ENCODE measurements at regions not wholly inside any gene's neighbourhood (a gene's known extent, or its start where the extent isn't known, plus 50 kb on each side); places are given as distances from the start of the nearest gene placed in this dataset.

DNA sequence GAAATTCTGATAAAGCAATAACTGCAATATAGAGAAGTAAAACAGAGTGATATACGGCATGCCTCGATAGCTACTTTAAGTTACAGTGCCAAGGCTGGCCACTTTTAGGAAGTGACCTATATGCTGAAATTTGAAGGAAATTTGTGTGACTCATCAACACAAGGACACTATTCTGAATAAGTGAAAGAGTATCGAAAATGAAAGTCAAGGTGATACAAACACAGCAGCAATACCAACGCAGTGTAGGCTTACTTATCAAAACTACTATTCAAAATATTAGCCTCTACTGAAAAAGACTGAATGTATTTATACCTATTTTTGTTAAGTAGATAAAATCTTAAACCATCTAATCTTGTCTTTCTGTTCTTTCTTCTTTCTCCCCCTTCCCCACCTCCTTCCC is 459.9 kb upstream of the GNPDA2 start:
- H3K4me1 ChIP-seq (ENCODE audit: insufficient read depth, low read length) = no peaks in the 10 kb centered on the region
- no peak overlapping the region for H2AFZ ChIP-seq (ENCODE audit: low read depth, low read length)
- H3K36me3 ChIP-seq (ENCODE audit: insufficient read depth, low read length) = no peaks in the 10 kb centered on the region
- no peaks in the 10 kb centered on the region for H3K27me3 ChIP-seq (ENCODE audit: insufficient read depth, low read length)
- no peaks in the 10 kb centered on the region for H3K9me3 ChIP-seq (ENCODE audit: low read length)
- no peak overlapping the region for H3K4me3 ChIP-seq (ENCODE audit: low read length)

DNA sequence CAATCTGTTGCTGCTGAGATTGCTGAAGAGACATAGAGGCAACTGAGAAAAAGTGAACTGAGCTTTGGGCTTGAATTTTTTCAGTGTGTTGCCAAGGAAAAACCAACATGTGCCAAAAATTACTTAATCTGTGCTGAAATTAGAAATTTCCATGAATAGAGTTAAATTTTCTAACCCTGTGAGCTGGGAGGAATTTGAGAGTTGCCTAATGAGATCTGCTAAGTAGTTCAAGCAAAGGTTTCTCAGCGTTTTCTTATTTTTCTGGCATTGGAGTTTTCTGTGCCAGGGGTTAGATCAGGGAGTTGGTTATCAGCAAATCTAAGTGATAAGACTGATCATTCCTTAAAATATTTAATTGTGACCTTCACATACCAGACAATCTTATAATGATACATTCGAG is 457.5 kb upstream of the GNPDA2 start:
- H3K4me1 ChIP-seq (ENCODE audit: insufficient read depth, low read length) = no peaks in the 10 kb centered on the region
- no peaks in the 10 kb centered on the region for H3K36me3 ChIP-seq (ENCODE audit: insufficient read depth, low read length)
- H3K27me3 ChIP-seq (ENCODE audit: insufficient read depth, low read length) = no peaks in the 10 kb centered on the region
- H2AFZ ChIP-seq (ENCODE audit: low read depth, low read length) = no peak overlapping the region
- no peaks in the 10 kb centered on the region for H3K9me3 ChIP-seq (ENCODE audit: low read length)
- H3K4me3 ChIP-seq (ENCODE audit: low read length) = no peak overlapping the region

DNA sequence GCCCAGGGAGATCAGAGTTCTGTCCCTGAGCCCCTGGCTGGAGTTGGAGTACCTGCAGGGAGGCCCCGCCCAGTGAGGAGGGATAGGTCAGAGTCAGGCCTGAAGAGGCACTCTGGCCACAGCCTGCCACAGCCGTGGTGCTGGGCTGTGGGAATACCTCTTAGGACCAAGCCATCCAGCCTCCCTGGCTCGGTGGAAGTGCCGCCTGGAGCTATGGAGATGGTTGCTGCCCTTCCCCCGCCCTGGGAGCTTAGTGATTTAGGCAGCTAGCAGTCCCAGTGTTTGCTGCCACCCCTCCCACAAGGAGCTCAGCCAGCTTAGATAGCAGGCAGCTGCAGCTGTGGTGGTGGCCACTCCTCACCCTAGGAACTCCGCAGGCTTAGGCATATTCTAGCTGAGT is 446.3 kb upstream of the GNPDA2 start:
- Histone ChIP-seq H3K4me3 (ENCODE audit: low read length) (no peak overlapping the region), H2AFZ (ENCODE audit: low read depth, low read length) (no peak overlapping the region), H3K27me3 (ENCODE audit: insufficient read depth, low read length) (no peaks in the 10 kb centered on the region), H3K36me3 (ENCODE audit: insufficient read depth, low read length) (no peaks in the 10 kb centered on the region), H3K4me1 (ENCODE audit: insufficient read depth, low read length) (no peaks in the 10 kb centered on the region), H3K9me3 (ENCODE audit: low read length) (no peaks in the 10 kb centered on the region)

DNA sequence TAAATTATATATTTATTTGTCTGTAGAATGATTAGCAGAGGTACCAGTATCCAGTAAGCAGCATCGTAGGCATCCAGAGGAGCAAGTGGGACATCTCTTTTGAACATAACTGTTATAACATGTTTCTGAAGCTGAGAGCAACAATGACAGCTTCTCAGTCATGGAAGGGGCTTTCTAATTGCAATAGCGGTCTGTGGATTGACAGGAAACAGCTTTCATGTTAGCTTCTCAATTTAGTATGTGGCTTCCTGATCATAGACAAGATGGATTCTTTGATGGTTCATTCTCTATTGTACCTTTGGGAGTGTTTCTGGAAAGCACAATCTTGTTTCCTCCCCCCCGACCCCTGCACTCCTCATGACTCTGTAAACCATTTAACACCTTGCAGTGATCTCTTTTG is 434.6 kb upstream of the GNPDA2 start:
- Histone ChIP-seq H3K9me3 (ENCODE audit: low read length) (no peaks in the 10 kb centered on the region), H3K4me3 (ENCODE audit: low read length) (no peak overlapping the region), H2AFZ (ENCODE audit: low read depth, low read length) (no peak overlapping the region), H3K4me1 (ENCODE audit: insufficient read depth, low read length) (no peaks in the 10 kb centered on the region), H3K36me3 (ENCODE audit: insufficient read depth, low read length) (no peaks in the 10 kb centered on the region), H3K27me3 (ENCODE audit: insufficient read depth, low read length) (no peaks in the 10 kb centered on the region)

DNA sequence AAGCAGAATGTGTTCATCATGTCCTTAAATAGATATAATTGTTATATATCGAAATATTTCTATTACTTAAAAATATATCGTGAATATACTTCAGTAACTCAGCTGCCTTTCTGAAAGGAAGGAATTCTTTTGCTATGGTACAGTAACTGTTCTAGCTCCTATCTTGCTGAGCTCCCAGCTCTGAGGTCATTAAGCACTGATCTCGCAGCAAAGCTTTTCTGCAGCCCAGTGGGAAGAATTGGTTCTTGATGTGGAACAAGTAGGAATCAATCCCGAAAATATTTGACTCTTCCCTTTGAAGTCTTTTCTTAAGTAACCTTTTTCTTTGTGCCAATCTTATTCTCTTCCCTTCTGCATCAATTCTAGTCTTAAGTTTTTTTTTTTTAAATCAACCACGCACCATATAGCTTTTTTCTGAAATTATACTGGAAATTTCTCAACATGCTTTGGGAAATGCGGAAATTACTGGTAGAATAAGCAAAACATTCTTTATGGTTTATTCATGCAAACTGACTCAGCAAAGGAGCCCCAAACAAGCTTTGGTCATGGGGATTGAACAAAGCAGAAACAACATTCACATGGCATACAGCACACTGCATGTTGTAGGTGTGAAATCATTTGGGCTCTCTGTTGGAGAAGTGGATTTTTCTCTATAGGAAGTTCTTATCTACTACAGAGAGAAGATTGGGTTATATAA is 428.9 kb upstream of the GNPDA2 start:
- Histone ChIP-seq H3K4me3 (ENCODE audit: low read length) (no peak overlapping the region), H3K4me1 (ENCODE audit: insufficient read depth, low read length) (no peaks in the 10 kb centered on the region), H3K36me3 (ENCODE audit: insufficient read depth, low read length) (no peaks in the 10 kb centered on the region), H2AFZ (ENCODE audit: low read depth, low read length) (no peak overlapping the region), H3K9me3 (ENCODE audit: low read length) (no peaks in the 10 kb centered on the region), H3K27me3 (ENCODE audit: insufficient read depth, low read length) (no peaks in the 10 kb centered on the region)

DNA sequence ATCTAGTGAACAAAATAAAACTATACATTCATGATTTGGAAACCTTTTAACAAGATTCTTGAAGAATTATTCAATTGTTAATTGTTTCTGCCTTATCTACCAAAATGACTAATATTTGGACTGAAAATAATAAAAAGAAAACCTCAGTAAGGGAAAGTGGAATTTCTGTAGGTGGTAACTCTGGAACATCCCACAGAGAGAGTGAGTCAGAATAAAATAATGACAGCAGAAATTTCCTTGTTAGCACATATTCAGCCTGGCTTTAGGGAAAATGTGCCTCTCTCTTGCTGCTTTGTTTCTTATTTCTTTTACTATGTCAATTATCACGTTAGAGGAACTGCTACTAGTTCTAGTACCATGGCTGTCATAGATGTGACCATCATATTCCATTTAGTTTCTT is 421.5 kb upstream of the GNPDA2 start:
- Histone ChIP-seq H3K4me3 (ENCODE audit: low read length) (no peak overlapping the region), H3K4me1 (ENCODE audit: insufficient read depth, low read length) (no peaks in the 10 kb centered on the region), H3K36me3 (ENCODE audit: insufficient read depth, low read length) (no peaks in the 10 kb centered on the region), H3K9me3 (ENCODE audit: low read length) (no peaks in the 10 kb centered on the region), H3K27me3 (ENCODE audit: insufficient read depth, low read length) (no peaks in the 10 kb centered on the region), H2AFZ (ENCODE audit: low read depth, low read length) (no peak overlapping the region)

DNA sequence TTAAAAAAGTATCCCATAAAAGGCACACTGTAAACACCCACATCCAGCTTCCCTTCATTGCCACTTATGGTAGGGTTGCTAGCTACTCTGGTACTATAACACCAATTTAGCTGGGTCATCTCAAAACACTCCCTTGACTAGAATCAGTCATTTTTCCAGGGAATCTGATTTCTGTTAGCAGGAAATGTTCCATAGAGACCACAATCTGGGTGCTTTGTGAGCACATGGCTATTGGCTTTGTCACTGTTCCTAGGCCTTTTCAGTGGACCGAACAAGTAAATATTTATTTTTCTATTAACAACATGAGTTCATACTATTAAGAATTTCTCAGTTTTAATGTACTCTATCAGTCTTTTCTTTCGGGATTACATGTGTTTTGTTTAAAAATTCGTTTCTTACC is 404.7 kb upstream of the GNPDA2 start:
- Histone ChIP-seq H3K27me3 (ENCODE audit: insufficient read depth, low read length) (no peaks in the 10 kb centered on the region), H3K36me3 (ENCODE audit: insufficient read depth, low read length) (no peaks in the 10 kb centered on the region), H2AFZ (ENCODE audit: low read depth, low read length) (no peak overlapping the region), H3K4me1 (ENCODE audit: insufficient read depth, low read length) (no peaks in the 10 kb centered on the region), H3K4me3 (ENCODE audit: low read length) (no peak overlapping the region), H3K9me3 (ENCODE audit: low read length) (no peaks in the 10 kb centered on the region)

DNA sequence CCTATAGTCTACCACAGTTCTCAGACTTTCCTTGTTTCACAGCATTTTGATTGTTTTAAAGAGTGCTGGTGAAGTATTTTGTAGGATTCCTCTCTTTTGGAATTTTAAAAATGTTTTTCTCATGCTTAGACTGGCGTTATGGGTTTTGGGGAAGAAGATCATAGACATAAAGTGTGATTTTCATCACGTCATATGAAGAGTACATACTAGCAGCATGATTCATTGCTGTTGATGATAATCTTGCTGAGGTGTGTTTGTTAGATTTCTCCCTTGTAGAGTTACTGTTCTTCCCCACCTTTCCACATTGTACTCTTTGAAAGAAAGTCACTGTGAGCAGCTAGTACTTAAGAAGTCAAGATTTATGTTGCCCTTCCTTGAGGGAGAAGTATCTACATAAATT is 396.1 kb upstream of the GNPDA2 start:
- H3K4me1 ChIP-seq (ENCODE audit: insufficient read depth, low read length) = no peaks in the 10 kb centered on the region
- no peaks in the 10 kb centered on the region for H3K36me3 ChIP-seq (ENCODE audit: insufficient read depth, low read length)
- H3K9me3 ChIP-seq (ENCODE audit: low read length) = no peaks in the 10 kb centered on the region
- no peak overlapping the region for H3K4me3 ChIP-seq (ENCODE audit: low read length)
- H3K27me3 ChIP-seq (ENCODE audit: insufficient read depth, low read length) = no peaks in the 10 kb centered on the region
- no peak overlapping the region for H2AFZ ChIP-seq (ENCODE audit: low read depth, low read length)

DNA sequence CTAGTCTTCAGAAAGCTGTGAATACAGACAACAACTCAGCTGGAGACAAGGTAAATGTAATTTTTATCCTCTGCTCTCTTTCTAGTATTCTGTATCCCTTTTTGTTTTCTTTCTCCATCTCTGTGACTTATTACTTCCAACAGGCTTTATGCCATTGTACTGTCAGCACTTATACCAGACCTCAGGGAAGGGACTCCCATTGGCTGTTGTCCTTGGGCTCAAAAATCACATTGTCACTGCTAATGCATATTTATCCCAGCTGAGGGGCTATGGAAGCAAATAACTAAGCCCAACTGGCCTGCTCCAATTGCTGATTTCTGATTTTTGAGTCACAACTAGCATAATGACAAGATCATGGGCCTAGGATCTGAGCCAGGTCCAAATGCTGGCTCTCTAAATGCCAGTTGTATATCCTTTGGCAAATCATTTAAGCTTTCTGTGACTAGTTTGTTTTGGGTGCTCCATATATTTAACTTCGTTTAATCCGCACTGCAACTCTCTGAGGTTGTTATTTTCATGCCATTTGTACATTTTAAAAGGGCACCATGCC is 395.1 kb upstream of the GNPDA2 start:
- H3K36me3 ChIP-seq (ENCODE audit: insufficient read depth, low read length) = no peaks in the 10 kb centered on the region
- H3K27me3 ChIP-seq (ENCODE audit: insufficient read depth, low read length) = no peaks in the 10 kb centered on the region
- no peaks in the 10 kb centered on the region for H3K9me3 ChIP-seq (ENCODE audit: low read length)
- no peak overlapping the region for H2AFZ ChIP-seq (ENCODE audit: low read depth, low read length)
- no peaks in the 10 kb centered on the region for H3K4me1 ChIP-seq (ENCODE audit: insufficient read depth, low read length)
- H3K4me3 ChIP-seq (ENCODE audit: low read length) = no peak overlapping the region

DNA sequence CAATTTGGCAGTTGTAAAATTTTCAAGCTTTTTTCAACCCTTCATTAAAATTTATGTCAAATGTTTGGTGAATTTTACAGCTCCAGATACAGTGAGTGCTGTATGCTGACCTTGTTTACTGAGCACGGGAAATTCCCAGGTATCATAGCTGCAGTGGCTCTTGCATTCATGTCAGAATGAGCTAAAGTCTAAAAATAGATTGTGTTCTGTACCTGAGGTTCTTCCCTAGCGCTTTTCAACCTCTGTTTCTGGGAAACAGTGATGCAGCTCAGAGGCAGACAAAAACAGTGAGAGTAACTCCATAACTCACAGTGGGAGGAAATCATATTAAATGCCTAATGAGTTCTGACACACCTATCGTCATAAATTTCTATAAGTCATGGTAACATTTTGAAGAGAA is 393.8 kb upstream of the GNPDA2 start:
- no peak overlapping the region for H2AFZ ChIP-seq (ENCODE audit: low read depth, low read length)
- H3K9me3 ChIP-seq (ENCODE audit: low read length) = no peaks in the 10 kb centered on the region

DNA sequence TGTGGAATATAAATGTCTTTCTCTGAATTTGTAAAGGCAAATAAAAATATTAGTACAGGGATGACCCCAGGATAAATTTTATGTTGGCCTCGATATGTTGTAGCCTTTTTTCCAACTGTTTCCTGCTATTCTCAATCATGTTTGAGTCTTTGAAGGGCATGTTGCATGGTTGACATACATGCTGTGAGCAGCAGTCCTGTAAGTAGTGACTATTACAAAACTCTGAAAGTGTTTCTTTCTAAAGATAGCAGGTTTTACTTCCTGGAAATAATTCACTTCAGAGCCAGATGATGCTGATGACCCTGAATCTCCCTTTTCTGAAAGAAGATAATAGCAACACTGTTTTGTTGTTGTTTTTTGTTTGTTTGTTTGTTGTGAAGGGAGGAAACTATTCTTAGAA is 393.0 kb upstream of the GNPDA2 start:
- H3K27me3 ChIP-seq (ENCODE audit: insufficient read depth, low read length) = no peaks in the 10 kb centered on the region
- no peak overlapping the region for H2AFZ ChIP-seq (ENCODE audit: low read depth, low read length)
- H3K36me3 ChIP-seq (ENCODE audit: insufficient read depth, low read length) = no peaks in the 10 kb centered on the region
- no peaks in the 10 kb centered on the region for H3K4me1 ChIP-seq (ENCODE audit: insufficient read depth, low read length)
- H3K9me3 ChIP-seq (ENCODE audit: low read length) = no peaks in the 10 kb centered on the region
- H3K4me3 ChIP-seq (ENCODE audit: low read length) = no peak overlapping the region

More for the DNA sequence above, 393.8 kb upstream of the GNPDA2 start:
- no peaks in the 10 kb centered on the region for H3K36me3 ChIP-seq (ENCODE audit: insufficient read depth, low read length)
- H3K4me1 ChIP-seq (ENCODE audit: insufficient read depth, low read length) = no peaks in the 10 kb centered on the region
- H3K27me3 ChIP-seq (ENCODE audit: insufficient read depth, low read length) = no peaks in the 10 kb centered on the region
- no peak overlapping the region for H3K4me3 ChIP-seq (ENCODE audit: low read length)

DNA sequence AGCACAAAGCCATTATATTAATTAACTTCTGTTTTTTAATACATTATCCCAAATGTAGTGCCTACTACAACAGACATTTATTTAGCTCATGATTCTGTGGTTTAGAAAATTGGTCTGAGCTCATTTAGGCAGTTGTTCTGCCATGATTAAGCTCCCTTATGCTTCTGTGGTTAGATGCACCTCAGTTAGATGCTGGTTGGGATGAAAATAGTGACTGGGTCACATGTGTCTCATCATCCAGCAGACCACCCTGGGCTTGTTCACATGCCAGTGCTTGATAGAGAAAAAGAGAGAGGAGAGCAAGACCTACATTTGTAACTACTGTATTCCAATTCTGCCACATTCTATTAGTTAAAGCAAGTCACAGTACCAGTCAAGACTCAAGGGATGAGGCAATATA is 376.4 kb upstream of the GNPDA2 start:
- Histone ChIP-seq H2AFZ (ENCODE audit: low read depth, low read length) (no peak overlapping the region), H3K27me3 (ENCODE audit: insufficient read depth, low read length) (no peaks in the 10 kb centered on the region), H3K4me1 (ENCODE audit: insufficient read depth, low read length) (peaks cover 12% of the 10 kb centered on the region), H3K9me3 (ENCODE audit: low read length) (no peaks in the 10 kb centered on the region), H3K4me3 (ENCODE audit: low read length) (no peak overlapping the region), H3K36me3 (ENCODE audit: insufficient read depth, low read length) (no peaks in the 10 kb centered on the region)

DNA sequence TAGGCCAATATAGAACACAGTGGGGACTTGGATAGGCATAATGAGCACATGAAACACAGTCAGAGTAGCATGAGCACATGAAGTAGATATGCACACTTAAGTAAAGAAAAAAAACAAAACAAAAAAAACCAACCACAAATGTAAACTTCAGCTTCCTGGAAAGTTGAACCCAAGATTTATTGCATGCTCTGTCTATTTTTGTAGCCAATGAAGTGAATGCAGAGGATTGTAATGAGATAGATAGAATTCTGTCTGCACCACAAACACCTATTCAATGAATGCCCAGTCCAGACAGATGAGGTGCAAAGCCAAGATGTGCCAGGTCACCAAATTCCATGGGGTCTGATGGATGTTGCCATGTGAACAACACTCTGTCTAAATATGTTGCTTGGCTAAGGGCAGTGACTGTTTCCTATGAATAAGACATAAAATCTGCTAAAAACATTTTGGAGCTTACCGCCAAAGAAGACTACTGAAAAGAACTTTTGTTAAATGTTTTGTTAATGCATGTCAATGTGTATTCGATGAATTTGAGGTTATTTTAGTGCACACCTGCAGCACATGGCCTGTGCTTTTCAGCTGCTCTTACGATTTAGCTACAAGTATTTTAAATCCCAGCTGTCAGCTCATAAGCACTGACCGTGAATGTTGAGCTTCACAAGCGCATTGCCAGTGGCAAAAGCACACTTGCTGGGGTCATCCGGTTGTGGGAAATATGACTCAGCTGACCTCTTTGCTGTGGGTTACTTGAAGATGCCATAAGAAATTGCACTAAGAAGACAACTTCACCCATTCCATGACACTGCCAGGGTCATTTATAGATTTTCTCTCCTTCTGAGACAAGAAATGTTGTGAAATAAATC is 374.8 kb upstream of the GNPDA2 start:
- Histone ChIP-seq H2AFZ (ENCODE audit: low read depth, low read length) (no peak overlapping the region), H3K9me3 (ENCODE audit: low read length) (no peaks in the 10 kb centered on the region), H3K27me3 (ENCODE audit: insufficient read depth, low read length) (no peaks in the 10 kb centered on the region), H3K4me1 (ENCODE audit: insufficient read depth, low read length) (peaks cover 12% of the 10 kb centered on the region), H3K36me3 (ENCODE audit: insufficient read depth, low read length) (no peaks in the 10 kb centered on the region), H3K4me3 (ENCODE audit: low read length) (no peak overlapping the region)
